HCT116 (cell line): ENCODE measurements at regions not wholly inside any gene's neighbourhood (a gene's known extent, or its start where the extent isn't known, plus 50 kb on each side); places are given as distances from the start of the nearest gene placed in this dataset.

Source experiments
- ATAC-seq: fragments of 200-7000 bp; cut with Tn5 transposase; 2 replicates; pipeline ENCODE4 v1.9.1; 2020; ENCODE audit warnings: mild to moderate bottlenecking, moderate library complexity
- BruUV-seq: library from RNA; stranded (reverse); fragments of 400-500 nt; replicated peaks from 2 replicates; lab custom pipeline; 2021; lab: Mats Ljungman, UMichigan
- CTCF ChIA-PET: fragments of 300-600 bp; sonication (Branson Sonifier 250); formaldehyde crosslinking; loops from one replicate; lab custom pipeline; 2021; ENCODE audit warnings: antibody characterized with exemption; lab: Charles Lee
- POLR2A ChIA-PET: fragments of 300-600, 350-600 bp; sonication (Branson Sonifier 250); formaldehyde crosslinking; loops from one replicate; lab custom pipeline; 2021; ENCODE audit warnings: antibody characterized with exemption; lab: Charles Lee
- RAD21 ChIA-PET, 2 experiments: fragments of 300-600 bp; sonication (Branson Sonifier 250); formaldehyde crosslinking; loops; one replicate each; lab custom pipeline; 2023; ENCODE audit warnings: low total read pairs in 2 of 2; ENCODE audit not compliant: uncharacterized antibody in 2 of 2, unreplicated experiment in 2 of 2, low non-redundant PET in 1 of 2; lab: Charles Lee
- DNase-seq: peaks from one replicate; pipeline ENCODE4 v3.0.0-alpha.2; 2010; ENCODE audit warnings: low read depth, low spot score
- H2AFZ ChIP-seq: fragments of 200-600 bp; shearing (Covaris generic), sonication (generic); 2 replicates; pipeline ENCODE4 v1.6.1; 2017; ENCODE audit warnings: low read depth, mixed run types, mixed read lengths, antibody characterized with exemption, low read length; ENCODE audit not compliant: poor library complexity, severe bottlenecking
- H3K27ac ChIP-seq: 2 replicates; pipeline ENCODE4 v1.5.1; 2012; ENCODE audit warnings: low read depth, low read length
- H3K27me3 ChIP-seq: fragments of 200-600 bp; sonication (generic); 2 replicates; pipeline ENCODE4 v1.6.1; 2016; ENCODE audit warnings: mixed run types, low read length, mixed read lengths; ENCODE audit not compliant: insufficient read depth
- H3K36me3 ChIP-seq, 2 experiments: fragments of 200-500 bp in 1 of 2; fragments of 200-600 bp in 1 of 2; sonication (Bioruptor generic) in 1 of 2; sonication (generic) in 1 of 2; 2 replicates each; pipeline versions ENCODE4 v1.5.1 to v1.6.1; 2014 to 2016; ENCODE audit warnings: low read length in 2 of 2, inconsistent platforms in 1 of 2, mixed read lengths in 1 of 2, mixed run types in 1 of 2; ENCODE audit not compliant: insufficient read depth in 2 of 2, control insufficient read depth in 1 of 2
- H3K4me1 ChIP-seq, 2 experiments: fragments of 200-600 bp in 1 of 2; sonication (generic) in 1 of 2; 2 replicates each; pipeline versions ENCODE4 v1.5.1 to v1.6.1; 2012 to 2017; ENCODE audit warnings: low read length in 2 of 2, inconsistent platforms in 1 of 2, mild to moderate bottlenecking in 1 of 2, mixed read lengths in 1 of 2, mixed run types in 1 of 2, moderate library complexity in 1 of 2; ENCODE audit not compliant: insufficient read depth in 2 of 2, control insufficient read depth in 1 of 2
- H3K4me2 ChIP-seq: fragments of 200-600 bp; sonication (generic); 2 replicates; pipeline ENCODE4 v1.6.1; 2017; ENCODE audit warnings: mixed run types, low read length, mixed read lengths
- H3K4me3 ChIP-seq, 2 experiments: fragments of 200-600 bp in 1 of 2; sonication (generic) in 1 of 2; replicated peaks in 1 of 2; 2 replicates each; pipeline ENCODE4 v1.5.1; 2011 to 2016; ENCODE audit warnings: low read length in 2 of 2, control low read depth in 1 of 2, low read depth in 1 of 2, mild to moderate bottlenecking in 1 of 2, mixed read lengths in 1 of 2, mixed run types in 1 of 2
- H3K79me2 ChIP-seq: fragments of 200-600 bp; sonication (generic); 2 replicates; pipeline ENCODE4 v1.6.1; 2017; ENCODE audit warnings: mild to moderate bottlenecking, mixed run types, low read length, moderate library complexity, mixed read lengths; ENCODE audit not compliant: insufficient read depth
- H3K9ac ChIP-seq: fragments of 200-600 bp; sonication (generic); 2 replicates; pipeline ENCODE4 v1.6.1; 2016; ENCODE audit warnings: low read length, mixed read lengths
- H3K9me2 ChIP-seq: fragments of 200-600 bp; sonication (generic), shearing (Covaris generic); 2 replicates; pipeline ENCODE4 v1.6.1; 2017; ENCODE audit warnings: mixed run types, mild to moderate bottlenecking, moderate library complexity; ENCODE audit not compliant: insufficient read depth
- H3K9me3 ChIP-seq, 2 experiments: fragments of 200-500 bp in 1 of 2; fragments of 200-600 bp in 1 of 2; sonication (Bioruptor generic) in 1 of 2; sonication (generic) in 1 of 2; 2 replicates each; pipeline ENCODE4 v1.6.1; 2014 to 2017; ENCODE audit warnings: low read length in 2 of 2, mixed read lengths in 2 of 2, inconsistent platforms in 1 of 2, low read depth in 1 of 2, mild to moderate bottlenecking in 1 of 2, mixed run types in 1 of 2, moderate library complexity in 1 of 2; ENCODE audit not compliant: control insufficient read depth in 1 of 2, insufficient read depth in 1 of 2
- H4K20me1 ChIP-seq: fragments of 200-600 bp; sonication (generic), shearing (Covaris generic); 2 replicates; pipeline ENCODE4 v1.6.1; 2017; ENCODE audit warnings: mixed run types, mild to moderate bottlenecking, moderate library complexity; ENCODE audit not compliant: insufficient read depth
- ATF3 ChIP-seq: IDR thresholded peaks from 2 replicates; pipeline ENCODE4 v1.6.1; 2012
- CBX3 ChIP-seq: IDR thresholded peaks from 2 replicates; pipeline ENCODE4 v1.6.1; 2012; ENCODE audit warnings: low read depth
- EGR1 ChIP-seq: IDR thresholded peaks from 2 replicates; pipeline ENCODE4 v1.6.1; 2012; ENCODE audit warnings: low read depth
- ELF1 ChIP-seq: IDR thresholded peaks from 2 replicates; pipeline ENCODE4 v1.6.1; 2012; ENCODE audit warnings: low read depth, borderline replicate concordance
- EZH2 ChIP-seq: fragments of 200-600 bp; sonication (generic); IDR thresholded peaks from 2 replicates; pipeline ENCODE4 v1.6.1; 2017; ENCODE audit warnings: antibody characterized with exemption, mixed run types
- EZH2phosphoT487 ChIP-seq: fragments of 200-600 bp; IDR thresholded peaks from 2 replicates; pipeline ENCODE4 v1.6.1; 2018; ENCODE audit warnings: antibody characterized with exemption, borderline replicate concordance
- FOSL1 ChIP-seq: IDR thresholded peaks from 2 replicates; pipeline ENCODE4 v1.6.1; 2012; ENCODE audit warnings: low read depth
- JUND ChIP-seq: IDR thresholded peaks from 2 replicates; pipeline ENCODE4 v1.6.1; 2012
- MAX ChIP-seq: IDR thresholded peaks from 2 replicates; pipeline ENCODE4 v1.6.1; 2012
- POLR2A ChIP-seq: IDR thresholded peaks from 2 replicates; pipeline ENCODE4 v1.7.0; 2011; ENCODE audit warnings: borderline replicate concordance; ENCODE audit not compliant: insufficient read depth, insufficient read length; ENCODE audit errors: extremely low read depth
- POLR2AphosphoS5 ChIP-seq: IDR thresholded peaks from 2 replicates; pipeline ENCODE4 v1.6.1; 2011; ENCODE audit warnings: mild to moderate bottlenecking, low read depth, low read length, moderate library complexity
- SIN3A ChIP-seq: IDR thresholded peaks from 2 replicates; pipeline ENCODE4 v1.6.1; 2012; ENCODE audit warnings: low read depth
- SP1 ChIP-seq: IDR thresholded peaks from 2 replicates; pipeline ENCODE4 v1.6.1; 2012; ENCODE audit warnings: low read depth
- SRF ChIP-seq: IDR thresholded peaks from 2 replicates; pipeline ENCODE4 v1.6.1; 2012; ENCODE audit warnings: low read depth
- YY1 ChIP-seq: IDR thresholded peaks from 2 replicates; pipeline ENCODE4 v1.6.1; 2011; ENCODE audit warnings: low read length, low read depth, moderate library complexity, mild to moderate bottlenecking; ENCODE audit not compliant: insufficient replicate concordance; ENCODE audit errors: extremely low read depth
- ZFX ChIP-seq: fragments of 450-650 bp; IDR thresholded peaks from 2 replicates; pipeline ENCODE4 v1.6.1; 2017
- intact Hi-C: fragments of 100-400 bp; cut with micrococcal nuclease; formaldehyde crosslinking; loops from 2 replicates; pipeline ENCODE4 v1.10.0; 2022
- TF ChIP-seq, protein P1 (sequence below), 3 experiments: fragments of 200-600 bp in 1 of 3; sonication (generic) in 1 of 3; IDR thresholded peaks in 2 of 3; conservative IDR thresholded peaks in 1 of 3; 2 replicates each; pipeline ENCODE4 v1.5.1; 2012 to 2017; ENCODE audit warnings: low read depth in 2 of 3, low read length in 2 of 3, antibody characterized with exemption in 1 of 3, borderline replicate concordance in 1 of 3, control low read depth in 1 of 3, mild to moderate bottlenecking in 1 of 3, mixed read lengths in 1 of 3, mixed run types in 1 of 3, moderate library complexity in 1 of 3; ENCODE audit not compliant: insufficient read depth in 1 of 3
- TF ChIP-seq, protein P2 (sequence below): IDR thresholded peaks from 2 replicates; pipeline ENCODE4 v1.6.1; 2012; ENCODE audit warnings: low read depth

DNA sequence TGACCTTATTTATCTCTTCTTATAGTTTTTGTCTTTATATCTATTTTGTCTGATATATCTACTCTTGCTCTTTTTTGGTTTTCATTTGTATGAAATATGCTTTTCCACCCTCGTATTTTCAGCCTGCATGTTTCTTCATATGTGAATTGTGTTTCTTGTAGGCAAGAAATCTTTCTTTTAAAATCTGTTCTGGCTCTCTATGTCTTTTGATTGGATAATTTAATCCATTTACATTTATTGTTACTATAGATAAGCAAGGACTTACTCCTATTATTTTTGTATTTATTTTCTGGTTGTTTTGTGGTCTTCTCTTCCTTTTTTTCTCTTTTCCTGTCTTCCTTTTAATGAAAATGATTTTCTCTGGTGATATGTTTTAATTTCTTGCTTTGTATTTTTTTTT is 403.1 kb downstream of the DCAF12L2 start:
- H3K79me2 ChIP-seq, result no peaks in the 10 kb centered on the region
- no TSS peak for BruUV-seq
- no peaks in the 10 kb centered on the region for H3K9me3 ChIP-seq
- CTCF ChIA-PET, result no interaction called here
- no peak overlapping the region for H2AFZ ChIP-seq
- no peak overlapping the region for H3K27ac ChIP-seq
- H4K20me1 ChIP-seq, result no peaks in the 10 kb centered on the region
- no peak overlapping the region for H3K9ac ChIP-seq
- intact Hi-C loops, result no loop called here
- no peaks in the 10 kb centered on the region for H3K9me2 ChIP-seq
- no peaks in the 10 kb centered on the region for H3K36me3 ChIP-seq
- ATAC-seq (no peak), DNase-seq (no peak)
- POLR2A ChIA-PET, result no interaction called here
- no peak for TF ChIP-seq CBX3
- H3K4me2 ChIP-seq, result no peak overlapping the region
- RAD21 ChIA-PET, result no interaction called here
- H3K4me3 ChIP-seq, result no peak overlapping the region
- H3K4me1 ChIP-seq, result no peaks in the 10 kb centered on the region
- no peaks in the 10 kb centered on the region for H3K27me3 ChIP-seq

DNA sequence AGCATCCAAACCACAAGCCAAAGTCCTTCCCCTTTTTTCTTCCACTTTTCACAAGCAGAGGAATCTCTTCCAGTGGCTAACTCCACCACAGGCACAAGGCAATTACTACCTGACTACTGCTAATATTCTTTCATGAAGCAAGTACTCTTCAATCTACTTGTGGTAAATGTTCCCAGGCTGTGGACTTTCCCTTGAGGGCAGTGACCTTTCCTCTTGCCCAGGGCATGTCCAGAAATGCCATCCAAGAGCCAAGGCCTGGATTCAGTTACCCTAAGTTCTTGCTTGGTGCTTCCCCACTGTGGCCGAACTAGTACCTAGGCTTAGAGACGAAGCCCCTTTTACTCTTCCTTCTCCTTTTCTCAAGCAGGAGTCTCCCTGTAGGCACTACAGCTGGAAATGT is 400.7 kb downstream of the DCAF12L2 start:
- intact Hi-C loops, result no loop called here
- H3K4me3 ChIP-seq, result no peak overlapping the region
- no peak overlapping the region for H3K4me2 ChIP-seq
- no peaks in the 10 kb centered on the region for H3K4me1 ChIP-seq
- H3K9me3 ChIP-seq, result no peaks in the 10 kb centered on the region
- RAD21 ChIA-PET, result no interaction called here
- no TSS peak for BruUV-seq
- CTCF ChIA-PET, result no interaction called here
- no peaks in the 10 kb centered on the region for H3K27me3 ChIP-seq
- no peak overlapping the region for H3K27ac ChIP-seq
- ATAC-seq (no peak), DNase-seq (no peak)
- H4K20me1 ChIP-seq, result no peaks in the 10 kb centered on the region
- no peak overlapping the region for H3K9ac ChIP-seq
- no peaks in the 10 kb centered on the region for H3K79me2 ChIP-seq
- POLR2A ChIA-PET, result no interaction called here
- H3K36me3 ChIP-seq, result no peaks in the 10 kb centered on the region
- no peak overlapping the region for H2AFZ ChIP-seq
- no peaks in the 10 kb centered on the region for H3K9me2 ChIP-seq
- TF ChIP-seq POLR2A (no peak), EGR1 (no peak), JUND (no peak), ZFX (no peak), MAX (no peak), FOSL1 (no peak), POLR2AphosphoS5 (no peak), EZH2phosphoT487 (no peak), SIN3A (no peak), SRF (no peak), SP1 (no peak), ATF3 (no peak), ELF1 (no peak), YY1 (no peak), CBX3 (no peak), EZH2 (no peak)
- TF ChIP-seq, protein P1, sequence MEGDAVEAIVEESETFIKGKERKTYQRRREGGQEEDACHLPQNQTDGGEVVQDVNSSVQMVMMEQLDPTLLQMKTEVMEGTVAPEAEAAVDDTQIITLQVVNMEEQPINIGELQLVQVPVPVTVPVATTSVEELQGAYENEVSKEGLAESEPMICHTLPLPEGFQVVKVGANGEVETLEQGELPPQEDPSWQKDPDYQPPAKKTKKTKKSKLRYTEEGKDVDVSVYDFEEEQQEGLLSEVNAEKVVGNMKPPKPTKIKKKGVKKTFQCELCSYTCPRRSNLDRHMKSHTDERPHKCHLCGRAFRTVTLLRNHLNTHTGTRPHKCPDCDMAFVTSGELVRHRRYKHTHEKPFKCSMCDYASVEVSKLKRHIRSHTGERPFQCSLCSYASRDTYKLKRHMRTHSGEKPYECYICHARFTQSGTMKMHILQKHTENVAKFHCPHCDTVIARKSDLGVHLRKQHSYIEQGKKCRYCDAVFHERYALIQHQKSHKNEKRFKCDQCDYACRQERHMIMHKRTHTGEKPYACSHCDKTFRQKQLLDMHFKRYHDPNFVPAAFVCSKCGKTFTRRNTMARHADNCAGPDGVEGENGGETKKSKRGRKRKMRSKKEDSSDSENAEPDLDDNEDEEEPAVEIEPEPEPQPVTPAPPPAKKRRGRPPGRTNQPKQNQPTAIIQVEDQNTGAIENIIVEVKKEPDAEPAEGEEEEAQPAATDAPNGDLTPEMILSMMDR (IDR thresholded peaks at IDR 0.05 in 2 of 3, conservative IDR thresholded peaks at IDR 0.05 in 1 of 3; ENCODE audit: borderline replicate concordance in 1 of 3, insufficient read depth in 1 of 3, low read depth in 2 of 3, low read length in 2 of 3), result no peak
- TF ChIP-seq, protein P2, sequence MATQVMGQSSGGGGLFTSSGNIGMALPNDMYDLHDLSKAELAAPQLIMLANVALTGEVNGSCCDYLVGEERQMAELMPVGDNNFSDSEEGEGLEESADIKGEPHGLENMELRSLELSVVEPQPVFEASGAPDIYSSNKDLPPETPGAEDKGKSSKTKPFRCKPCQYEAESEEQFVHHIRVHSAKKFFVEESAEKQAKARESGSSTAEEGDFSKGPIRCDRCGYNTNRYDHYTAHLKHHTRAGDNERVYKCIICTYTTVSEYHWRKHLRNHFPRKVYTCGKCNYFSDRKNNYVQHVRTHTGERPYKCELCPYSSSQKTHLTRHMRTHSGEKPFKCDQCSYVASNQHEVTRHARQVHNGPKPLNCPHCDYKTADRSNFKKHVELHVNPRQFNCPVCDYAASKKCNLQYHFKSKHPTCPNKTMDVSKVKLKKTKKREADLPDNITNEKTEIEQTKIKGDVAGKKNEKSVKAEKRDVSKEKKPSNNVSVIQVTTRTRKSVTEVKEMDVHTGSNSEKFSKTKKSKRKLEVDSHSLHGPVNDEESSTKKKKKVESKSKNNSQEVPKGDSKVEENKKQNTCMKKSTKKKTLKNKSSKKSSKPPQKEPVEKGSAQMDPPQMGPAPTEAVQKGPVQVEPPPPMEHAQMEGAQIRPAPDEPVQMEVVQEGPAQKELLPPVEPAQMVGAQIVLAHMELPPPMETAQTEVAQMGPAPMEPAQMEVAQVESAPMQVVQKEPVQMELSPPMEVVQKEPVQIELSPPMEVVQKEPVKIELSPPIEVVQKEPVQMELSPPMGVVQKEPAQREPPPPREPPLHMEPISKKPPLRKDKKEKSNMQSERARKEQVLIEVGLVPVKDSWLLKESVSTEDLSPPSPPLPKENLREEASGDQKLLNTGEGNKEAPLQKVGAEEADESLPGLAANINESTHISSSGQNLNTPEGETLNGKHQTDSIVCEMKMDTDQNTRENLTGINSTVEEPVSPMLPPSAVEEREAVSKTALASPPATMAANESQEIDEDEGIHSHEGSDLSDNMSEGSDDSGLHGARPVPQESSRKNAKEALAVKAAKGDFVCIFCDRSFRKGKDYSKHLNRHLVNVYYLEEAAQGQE, result no peak
